Adipocyte (in vitro differentiated cells): ENCODE measurements at regions not wholly inside any gene's neighbourhood (a gene's known extent, or its start where the extent isn't known, plus 50 kb on each side); places are given as distances from the start of the nearest gene placed in this dataset.

Source experiments
- DNase-seq: peaks from one replicate; pipeline ENCODE4 v3.0.0-alpha.2; 2015; ENCODE audit warnings: low read depth
- H3K27me3 ChIP-seq: replicated peaks from 2 replicates; pipeline ENCODE4 v1.7.0; 2013; ENCODE audit warnings: mild to moderate bottlenecking, low read length, moderate library complexity; ENCODE audit not compliant: control insufficient read depth, insufficient read depth
- H3K36me3 ChIP-seq: 2 replicates; pipeline ENCODE4 v1.7.0; 2013; ENCODE audit warnings: low read length, mild to moderate bottlenecking, moderate library complexity; ENCODE audit not compliant: control insufficient read depth, insufficient read depth, severe bottlenecking
- H3K4me1 ChIP-seq: 2 replicates; pipeline ENCODE4 v1.7.0; 2013; ENCODE audit warnings: mild to moderate bottlenecking, low read length, moderate library complexity; ENCODE audit not compliant: control insufficient read depth, insufficient read depth
- H3K4me3 ChIP-seq: 2 replicates; pipeline ENCODE4 v1.7.0; 2013; ENCODE audit warnings: mild to moderate bottlenecking, low read length, moderate library complexity
- H3K9ac ChIP-seq: 2 replicates; pipeline ENCODE4 v1.7.0; 2013; ENCODE audit warnings: mild to moderate bottlenecking, low read length, moderate library complexity
- H3K9me3 ChIP-seq: 2 replicates; pipeline ENCODE4 v1.7.0; 2013; ENCODE audit warnings: mild to moderate bottlenecking, low read length, moderate library complexity; ENCODE audit not compliant: control insufficient read depth

DNA sequence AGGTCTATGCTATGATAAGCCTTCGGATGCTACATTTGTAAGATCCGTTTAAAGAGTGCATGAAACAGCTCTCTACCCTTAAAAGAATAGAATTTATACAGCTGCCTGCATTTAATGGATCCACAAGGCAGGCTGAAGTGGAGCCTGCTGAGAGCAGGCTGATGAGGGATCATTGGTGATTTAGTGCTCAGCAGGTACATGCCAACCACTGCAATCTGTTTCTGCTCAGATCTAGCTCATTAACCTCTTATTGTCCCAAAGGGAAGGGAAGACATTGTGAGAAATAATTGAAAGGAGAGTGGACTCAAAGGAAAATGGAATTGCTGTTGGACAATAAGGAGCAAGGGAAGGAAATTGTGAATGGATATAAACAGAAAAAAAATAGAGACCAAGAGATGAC is 822.6 kb downstream of the TRIB2 start:
- H3K36me3 ChIP-seq, result no peaks in the 10 kb centered on the region
- no peak for DNase-seq
- H3K9ac ChIP-seq, result no peak overlapping the region
- no peaks in the 10 kb centered on the region for H3K27me3 ChIP-seq
- no peaks in the 10 kb centered on the region for H3K9me3 ChIP-seq
- H3K4me3 ChIP-seq, result no peak overlapping the region
- peaks cover 2% of the 10 kb centered on the region for H3K4me1 ChIP-seq

- Histone ChIP-seq H3K9ac (no peak overlapping the region), H3K27me3 (no peaks in the 10 kb centered on the region), H3K4me1 (peaks cover 2% of the 10 kb centered on the region), H3K36me3 (no peaks in the 10 kb centered on the region), H3K4me3 (no peak overlapping the region), H3K9me3 (no peaks in the 10 kb centered on the region)
- DNase-seq, result no peak
Observed at GRCh38 chr2:13542061-13542460, 825.3 kb downstream of the TRIB2 start.

- Histone ChIP-seq H3K4me3 (no peak overlapping the region), H3K9ac (no peak overlapping the region), H3K9me3 (no peaks in the 10 kb centered on the region), H3K4me1 (peaks cover 2% of the 10 kb centered on the region), H3K27me3 (no peaks in the 10 kb centered on the region), H3K36me3 (no peaks in the 10 kb centered on the region)
- no peak for DNase-seq
Observed at GRCh38 chr2:13542642-13543041, 825.9 kb downstream of the TRIB2 start.

GRCh38 chr2:13543550-13543949 is 826.8 kb downstream of the TRIB2 start:
- no peak overlapping the region for H3K4me3 ChIP-seq
- no peaks in the 10 kb centered on the region for H3K9me3 ChIP-seq

GRCh38 chr2:13545320-13545719 is 828.6 kb downstream of the TRIB2 start:
- Histone ChIP-seq H3K36me3 (no peaks in the 10 kb centered on the region), H3K27me3 (no peaks in the 10 kb centered on the region), H3K4me1 (peaks cover 2% of the 10 kb centered on the region), H3K9ac (no peak overlapping the region), H3K4me3 (no peak overlapping the region), H3K9me3 (no peaks in the 10 kb centered on the region)
- DNase-seq, result no peak

More at GRCh38 chr2:13543550-13543949, 826.8 kb downstream of the TRIB2 start:
- Histone ChIP-seq H3K4me1 (peaks cover 2% of the 10 kb centered on the region), H3K9ac (no peak overlapping the region), H3K36me3 (no peaks in the 10 kb centered on the region), H3K27me3 (no peaks in the 10 kb centered on the region)
- no peak for DNase-seq

- no peak for DNase-seq
- no peaks in the 10 kb centered on the region for H3K36me3 ChIP-seq
- H3K9me3 ChIP-seq, result no peaks in the 10 kb centered on the region
Observed at GRCh38 chr2:13546131-13546530, 829.4 kb downstream of the TRIB2 start.

GRCh38 chr2:13550285-13551231 is 833.8 kb downstream of the TRIB2 start:
- Histone ChIP-seq H3K36me3 (no peaks in the 10 kb centered on the region), H3K9me3 (no peaks in the 10 kb centered on the region), H3K27me3 (no peaks in the 10 kb centered on the region), H3K4me3 (no peak overlapping the region), H3K4me1 (no peaks in the 10 kb centered on the region), H3K9ac (no peak overlapping the region)
- peak; percentile 47 for DNase-seq

More at GRCh38 chr2:13546131-13546530, 829.4 kb downstream of the TRIB2 start:
- peaks cover 2% of the 10 kb centered on the region for H3K4me1 ChIP-seq
- no peak overlapping the region for H3K4me3 ChIP-seq
- no peaks in the 10 kb centered on the region for H3K27me3 ChIP-seq
- H3K9ac ChIP-seq, result no peak overlapping the region

GRCh38 chr2:13558368-13558767 is 841.6 kb downstream of the TRIB2 start:
- no peak overlapping the region for H3K4me3 ChIP-seq
- peaks cover 7% of the 10 kb centered on the region for H3K9me3 ChIP-seq
- no peak overlapping the region for H3K9ac ChIP-seq
- H3K36me3 ChIP-seq, result no peaks in the 10 kb centered on the region
- no peaks in the 10 kb centered on the region for H3K4me1 ChIP-seq
- H3K27me3 ChIP-seq, result no peaks in the 10 kb centered on the region
- DNase-seq, result peak; percentile 74

- H3K4me3 ChIP-seq, result no peak overlapping the region
- no peaks in the 10 kb centered on the region for H3K4me1 ChIP-seq
- DNase-seq, result no peak
- H3K27me3 ChIP-seq, result no peaks in the 10 kb centered on the region
- peaks cover 7% of the 10 kb centered on the region for H3K9me3 ChIP-seq
- no peak overlapping the region for H3K9ac ChIP-seq
- no peaks in the 10 kb centered on the region for H3K36me3 ChIP-seq
Observed at GRCh38 chr2:13560322-13560721, 843.6 kb downstream of the TRIB2 start.

GRCh38 chr2:13572466-13572865 is 855.7 kb downstream of the TRIB2 start:
- no peaks in the 10 kb centered on the region for H3K36me3 ChIP-seq
- DNase-seq, result no peak
- no peak overlapping the region for H3K4me3 ChIP-seq
- H3K9ac ChIP-seq, result no peak overlapping the region
- no peaks in the 10 kb centered on the region for H3K27me3 ChIP-seq
- H3K4me1 ChIP-seq, result no peaks in the 10 kb centered on the region
- H3K9me3 ChIP-seq, result no peaks in the 10 kb centered on the region

- Histone ChIP-seq H3K27me3 (no peaks in the 10 kb centered on the region), H3K4me3 (no peak overlapping the region), H3K4me1 (no peaks in the 10 kb centered on the region), H3K36me3 (no peaks in the 10 kb centered on the region), H3K9me3 (no peaks in the 10 kb centered on the region), H3K9ac (no peak overlapping the region)
- DNase-seq, result no peak
Observed at GRCh38 chr2:13574831-13575230, 858.1 kb downstream of the TRIB2 start.
